Stimulated activated CD4-positive, alpha-beta T cell treated with anti-CD3 and anti-CD28 coated beads, Interleukin-1b, Interleukin-23, amount 100 ng/mL, for 4 hours (primary cell): ENCODE measurements at regions not wholly inside any gene's neighbourhood (a gene's known extent, or its start where the extent isn't known, plus 50 kb on each side); places are given as distances from the start of the nearest gene placed in this dataset.

Experiments
- DNase-seq, 2 donors: peaks; one replicate each; pipeline ENCODE4 v3.0.0-alpha.2; 2020; ENCODE audit warnings: low read depth in 2 of 2

DNA sequence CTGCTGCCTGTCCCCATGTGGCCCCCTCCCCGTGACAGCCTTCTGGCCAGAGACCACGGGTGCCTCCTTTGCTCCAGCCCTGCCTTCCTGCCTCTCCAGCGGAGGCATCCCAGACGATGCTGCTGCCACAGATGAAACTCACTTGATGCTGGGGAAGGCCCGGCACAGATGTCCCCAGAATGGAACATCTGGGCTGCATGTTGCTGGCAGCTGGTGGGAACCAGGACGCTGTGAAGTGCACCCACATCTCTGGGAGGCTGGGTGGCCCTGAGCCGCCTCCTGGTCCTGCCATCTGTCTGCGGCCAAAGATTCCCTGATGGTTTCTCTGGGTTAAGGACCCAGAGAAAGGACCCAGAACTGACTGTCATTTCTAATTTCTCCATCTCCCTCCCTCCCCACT, 51.9 kb upstream of the PTPRS start:
- no peak for DNase-seq

DNA sequence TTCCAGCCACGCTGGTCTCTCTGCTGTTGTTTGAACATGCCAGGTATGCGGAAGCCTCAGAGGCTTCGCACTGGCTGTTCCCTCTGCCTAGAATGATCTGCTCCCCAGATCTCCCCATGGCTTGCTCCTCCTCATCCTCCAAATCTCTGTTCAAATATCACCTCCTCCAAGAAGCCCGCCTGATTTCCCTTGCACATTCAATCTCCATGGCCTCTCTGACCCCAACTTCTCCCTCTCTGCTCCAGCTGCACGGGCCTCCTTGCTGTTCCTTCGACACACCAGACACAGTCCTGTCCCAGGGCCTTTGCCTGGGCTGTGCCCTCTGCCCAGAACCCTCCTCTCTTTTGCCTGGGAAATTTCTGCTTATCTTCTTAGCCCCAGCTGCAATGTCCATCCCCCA, 52.5 kb upstream of the PTPRS start:
- no peak for DNase-seq

DNA sequence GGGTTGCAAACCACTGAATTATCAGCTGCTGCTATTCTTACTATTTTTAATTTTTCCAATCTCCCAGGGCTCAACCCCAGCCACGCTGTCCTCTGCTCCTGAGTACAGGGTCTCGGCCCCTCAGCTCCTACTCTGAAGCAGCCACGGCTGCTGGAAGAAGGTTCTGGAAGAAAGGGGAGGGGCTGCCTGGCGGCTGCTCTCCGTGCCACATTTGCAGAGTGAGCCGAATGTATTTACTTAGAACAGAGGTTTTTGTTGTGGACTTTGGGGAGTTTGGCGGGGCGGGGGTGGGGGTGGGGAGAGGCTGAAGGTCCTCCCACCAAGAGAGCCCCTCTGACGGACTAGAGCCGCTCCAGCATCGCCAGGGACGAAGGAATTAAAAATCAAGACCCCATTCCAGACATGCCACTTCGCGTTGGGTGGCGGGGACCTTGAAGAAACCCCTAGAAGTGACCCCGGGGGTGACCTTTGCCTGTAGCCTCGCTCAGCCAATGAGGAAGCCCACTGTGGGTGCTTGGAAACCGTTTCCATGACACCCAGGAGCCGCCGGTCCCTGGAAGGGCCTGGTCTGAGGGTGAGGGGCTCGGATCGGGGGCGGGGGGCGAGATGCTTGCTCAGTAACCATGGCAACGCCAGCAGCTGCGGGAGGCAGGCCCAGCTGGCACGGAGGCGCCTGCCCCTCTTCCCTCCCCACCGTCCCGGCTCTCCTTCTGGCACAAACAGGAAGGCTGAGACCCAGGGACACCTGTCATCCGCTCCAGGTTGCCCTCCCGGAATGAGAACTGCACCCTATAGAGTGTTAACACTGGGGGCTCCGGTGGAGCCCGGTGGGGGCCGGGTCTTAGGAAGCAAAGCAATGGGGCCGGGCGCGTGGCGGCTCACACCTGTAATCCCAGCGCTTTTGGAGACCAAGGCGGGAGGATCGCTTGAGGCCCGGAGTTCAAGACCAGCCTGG, 54.2 kb upstream of the PTPRS start:
- DNase-seq: no peak

DNA sequence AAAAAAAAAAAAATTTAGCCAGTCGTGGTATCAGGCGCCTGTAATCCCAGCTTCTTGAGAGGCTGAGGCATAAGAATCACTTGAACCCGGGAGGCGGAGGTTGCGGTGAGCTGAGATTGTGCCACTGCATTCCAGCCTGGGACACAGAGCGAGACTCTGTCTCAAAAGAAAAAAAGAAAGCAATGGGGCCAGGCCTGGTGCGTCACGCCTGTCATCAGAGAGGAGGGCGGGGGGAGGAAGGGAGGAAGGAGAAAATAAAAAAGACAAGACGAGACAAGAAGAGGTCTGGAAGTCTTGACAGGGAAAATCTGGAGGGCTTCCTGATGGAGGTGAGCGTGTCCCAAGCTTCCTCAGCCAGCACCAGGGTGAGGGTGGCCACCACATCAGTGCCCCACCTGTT, 54.9 kb upstream of the PTPRS start:
- DNase-seq: no peak

DNA sequence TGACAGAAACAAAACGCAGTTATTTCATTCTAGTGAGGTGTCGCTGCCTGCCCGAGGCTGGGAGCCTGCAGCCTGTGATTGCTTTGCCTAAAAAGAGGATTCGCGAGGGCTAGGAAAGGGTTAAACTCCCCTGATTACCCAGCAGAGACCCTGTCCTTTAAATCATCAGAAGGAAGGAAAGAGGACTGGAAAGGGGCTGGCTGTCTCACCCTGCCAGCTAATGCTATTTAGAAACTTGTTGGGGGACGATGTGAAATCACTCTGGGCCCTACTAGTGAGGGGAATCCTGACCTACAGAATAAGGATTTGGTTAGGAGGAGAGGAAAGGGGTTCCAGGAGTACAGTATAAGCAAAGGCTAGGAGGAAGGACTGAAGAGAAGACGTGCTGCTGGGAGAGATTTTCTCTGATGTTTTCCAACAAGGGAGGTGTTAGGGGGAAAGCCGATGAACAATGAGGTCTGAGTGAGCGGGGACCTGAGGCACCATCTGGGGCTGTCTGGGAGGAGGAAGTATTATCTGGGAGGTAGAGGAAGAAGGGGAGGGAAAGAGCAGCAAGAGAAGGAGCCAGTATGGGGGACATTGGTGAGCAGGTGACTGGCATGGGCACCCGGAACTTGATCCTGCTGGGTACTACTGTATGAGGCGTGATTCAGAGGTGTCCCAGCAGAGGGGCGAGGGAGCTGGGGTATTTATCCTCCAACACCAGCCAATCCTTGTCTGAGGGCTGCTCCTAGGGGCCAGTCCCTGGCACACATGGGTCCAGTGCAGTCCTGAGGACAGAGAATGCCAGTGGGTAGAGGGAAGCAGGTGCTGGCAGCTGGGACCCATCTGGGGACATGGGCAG, 55.7 kb upstream of the PTPRS start:
- no peak for DNase-seq

DNA sequence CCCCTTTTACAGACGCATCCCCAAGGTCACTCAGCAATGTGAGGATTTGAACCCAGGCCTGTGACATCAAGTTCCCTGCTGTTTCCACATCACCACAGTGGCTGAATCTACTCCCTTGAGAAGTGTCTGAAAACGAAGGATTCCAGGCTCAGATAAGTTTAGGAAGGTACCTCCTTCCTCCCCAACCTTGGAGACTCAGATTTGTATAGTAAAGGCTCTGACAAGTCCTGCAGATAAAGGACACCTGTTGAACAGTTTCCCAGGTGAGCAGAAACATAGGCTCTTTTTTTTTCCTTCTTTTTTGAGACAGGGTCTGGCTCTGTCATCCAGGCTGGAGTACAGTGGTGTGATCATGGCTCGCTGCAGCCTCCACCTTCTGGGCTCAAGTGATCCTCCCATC, 56.4 kb upstream of the PTPRS start:
- no peak for DNase-seq

DNA sequence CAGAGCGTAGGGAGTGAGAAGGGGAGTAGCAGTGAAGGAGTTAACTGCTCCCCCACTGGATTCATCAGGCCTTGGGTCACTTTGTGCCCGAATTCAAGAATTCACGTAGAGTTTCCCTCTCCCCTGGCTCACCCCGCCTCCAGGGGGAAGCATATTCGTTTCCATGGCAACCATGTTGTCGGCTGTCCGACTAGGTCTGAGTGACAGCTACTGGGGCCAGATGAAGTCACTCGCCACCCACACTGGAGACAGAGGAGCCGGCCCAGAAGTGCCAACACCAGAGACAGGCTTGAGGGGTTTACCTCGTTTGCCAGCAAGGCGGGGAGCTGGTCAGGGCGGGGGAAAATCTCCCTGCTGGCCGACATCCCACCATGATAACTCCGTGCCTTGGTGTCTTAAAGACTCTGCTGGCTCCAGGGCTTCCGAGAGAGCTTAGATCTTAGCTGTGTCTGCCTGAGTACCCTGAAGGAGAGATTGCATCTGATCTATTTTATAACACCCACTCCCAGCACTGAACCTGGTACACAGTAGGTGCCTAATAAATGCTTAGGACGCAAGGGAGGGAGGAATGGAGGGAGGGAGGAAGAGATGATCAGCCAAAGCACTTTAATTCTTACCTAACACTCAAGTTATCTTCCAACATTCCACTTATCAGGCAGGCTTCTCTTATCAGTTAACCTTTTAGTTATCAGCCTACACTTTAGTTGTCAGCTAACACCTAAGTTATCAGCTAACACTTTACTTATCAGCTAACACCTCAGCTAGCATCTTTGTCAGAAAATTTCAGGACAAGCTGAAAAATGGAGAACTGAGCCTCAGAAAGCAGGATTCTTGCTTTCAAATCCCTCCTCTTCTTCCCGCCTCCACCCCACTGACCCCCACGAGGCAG, 57.2 kb upstream of the ZNRF4 start:
- no peak for DNase-seq

DNA sequence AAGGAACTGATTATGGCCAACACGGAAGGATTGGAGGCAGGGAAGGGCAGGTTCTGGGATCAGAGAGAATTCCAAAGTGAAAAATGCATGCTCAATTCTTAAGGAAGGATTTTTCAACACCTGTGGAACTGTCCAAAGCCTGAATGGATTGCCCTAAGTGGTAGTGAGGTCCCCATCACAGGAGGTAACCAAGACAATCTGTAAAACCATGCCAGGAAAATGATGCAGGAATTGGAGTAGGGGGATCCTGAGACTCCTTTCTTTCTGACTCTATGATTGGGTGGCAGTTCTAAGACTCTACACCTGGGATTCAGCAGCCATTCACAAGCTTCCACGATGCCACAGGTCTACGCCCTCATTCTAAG, 56.5 kb upstream of the ZNRF4 start:
- no peak for DNase-seq

DNA sequence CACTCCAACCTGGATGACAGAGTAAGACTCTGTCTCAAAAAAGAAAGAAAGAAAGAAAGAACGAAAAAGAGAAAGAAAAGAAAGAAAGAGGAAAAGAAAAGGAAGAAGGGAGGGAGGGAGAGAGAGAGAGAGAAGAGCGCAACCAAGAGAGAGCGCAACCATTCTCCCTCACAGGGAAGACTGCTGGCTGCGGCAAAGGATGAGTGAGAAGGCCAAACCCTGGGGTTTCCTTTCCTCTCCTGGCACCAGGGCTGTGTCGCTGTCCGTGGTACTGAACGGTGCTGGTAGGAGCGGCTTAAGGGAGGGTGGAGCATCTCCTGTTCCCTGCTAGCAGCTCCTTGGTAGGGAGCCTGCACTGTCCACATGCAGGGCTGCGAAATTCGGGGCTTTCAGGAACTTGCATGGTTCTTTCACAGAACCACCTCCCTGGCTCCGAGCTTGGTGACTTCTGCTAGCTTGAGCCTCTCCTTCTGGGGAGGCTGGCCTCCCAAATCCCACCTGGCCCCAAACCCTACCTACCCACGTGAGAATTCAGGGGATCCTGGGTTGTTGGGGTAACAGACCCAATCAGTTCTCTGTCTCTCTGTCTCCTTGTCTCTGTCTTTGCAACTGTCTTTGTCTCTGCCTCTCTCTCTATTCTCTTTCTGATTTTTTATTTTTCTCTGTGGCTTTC, 51.1 kb upstream of the ZNRF4 start:
- peak; percentile 18 to 46 for DNase-seq
